ENCODE measurements at regions not wholly inside any gene's neighbourhood (a gene's known extent, or its start where the extent isn't known, plus 50 kb on each side); places are given as distances from the start of the nearest gene placed in this dataset.
"Not testable (repeated sequence)": the region's sequence is repeated elsewhere in the genome, so short reads cannot be mapped to it uniquely, and the experiment has no call there.

GRCh38 chr10:123323884-123324283 is 169.7 kb downstream of the BUB3 start:
- no peak for DNase-seq

- DNase-seq, result no peak
Measured at GRCh38 chr10:123325663-123326190, 171.5 kb downstream of the BUB3 start.

- no peak for DNase-seq
Measured at GRCh38 chr10:123326674-123327073, 172.5 kb downstream of the BUB3 start.

DNA sequence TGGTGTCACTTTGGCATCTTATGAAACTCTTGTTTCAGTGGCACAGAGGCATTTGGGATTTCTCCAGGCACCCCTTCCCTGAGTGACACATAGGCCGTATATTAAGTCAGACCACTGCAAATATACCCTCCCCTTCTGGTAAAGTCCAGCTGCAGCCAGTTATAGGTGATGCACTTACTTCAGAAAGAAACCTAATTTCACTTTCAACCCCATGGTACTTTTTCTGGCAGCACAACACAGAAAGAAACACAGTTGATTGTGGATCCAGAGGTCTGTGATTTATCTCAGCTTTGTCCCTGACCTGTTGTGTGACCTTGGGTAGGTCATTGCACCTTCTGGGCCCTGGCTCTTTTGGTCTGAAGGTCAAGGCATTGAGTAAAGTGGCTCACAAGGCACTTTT is 173.2 kb downstream of the BUB3 start:
- no peak for DNase-seq

GRCh38 chr10:123327896-123328295 is 173.7 kb downstream of the BUB3 start:
- no peak for DNase-seq

DNA sequence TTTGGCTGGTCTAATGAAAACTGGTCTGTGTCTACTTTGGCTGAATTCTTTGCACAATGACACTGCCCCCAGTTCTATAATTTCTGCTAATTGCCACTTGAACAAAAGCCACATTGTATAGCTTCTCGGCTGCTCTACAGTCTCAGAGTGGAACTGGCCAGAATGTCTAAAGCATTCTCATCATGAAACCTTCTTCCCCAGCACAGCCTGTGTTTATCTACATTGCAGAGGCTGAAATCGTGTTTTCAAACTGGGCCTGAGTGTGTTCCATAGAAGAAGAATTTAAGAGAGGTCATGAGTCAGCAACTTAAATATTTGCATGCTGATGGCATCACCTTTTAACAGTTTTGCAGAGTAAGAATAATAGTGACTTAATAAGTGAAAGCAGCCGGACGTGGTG is 177.2 kb downstream of the BUB3 start:
- DNase-seq, result no peak

DNA sequence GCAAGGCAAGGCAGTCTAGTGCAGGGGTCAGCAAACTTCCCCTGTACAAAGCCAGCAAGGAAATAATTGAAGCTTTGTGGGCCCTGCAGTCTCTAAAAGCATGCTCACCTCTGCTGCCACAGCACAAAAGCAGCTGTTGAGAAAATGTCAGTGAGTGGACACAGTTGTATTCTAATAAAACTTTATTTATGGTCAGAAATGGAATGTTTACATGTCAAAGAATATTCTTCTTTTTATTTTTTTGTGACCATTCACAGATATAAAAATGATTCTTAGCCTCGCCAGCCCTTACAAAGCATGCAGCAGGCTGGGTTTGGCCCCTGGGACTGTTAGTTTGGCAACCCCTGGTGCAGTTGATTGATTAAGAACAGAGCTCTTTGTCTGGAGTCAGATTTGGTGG is 192.4 kb downstream of the BUB3 start:
- DNase-seq, result no peak

DNA sequence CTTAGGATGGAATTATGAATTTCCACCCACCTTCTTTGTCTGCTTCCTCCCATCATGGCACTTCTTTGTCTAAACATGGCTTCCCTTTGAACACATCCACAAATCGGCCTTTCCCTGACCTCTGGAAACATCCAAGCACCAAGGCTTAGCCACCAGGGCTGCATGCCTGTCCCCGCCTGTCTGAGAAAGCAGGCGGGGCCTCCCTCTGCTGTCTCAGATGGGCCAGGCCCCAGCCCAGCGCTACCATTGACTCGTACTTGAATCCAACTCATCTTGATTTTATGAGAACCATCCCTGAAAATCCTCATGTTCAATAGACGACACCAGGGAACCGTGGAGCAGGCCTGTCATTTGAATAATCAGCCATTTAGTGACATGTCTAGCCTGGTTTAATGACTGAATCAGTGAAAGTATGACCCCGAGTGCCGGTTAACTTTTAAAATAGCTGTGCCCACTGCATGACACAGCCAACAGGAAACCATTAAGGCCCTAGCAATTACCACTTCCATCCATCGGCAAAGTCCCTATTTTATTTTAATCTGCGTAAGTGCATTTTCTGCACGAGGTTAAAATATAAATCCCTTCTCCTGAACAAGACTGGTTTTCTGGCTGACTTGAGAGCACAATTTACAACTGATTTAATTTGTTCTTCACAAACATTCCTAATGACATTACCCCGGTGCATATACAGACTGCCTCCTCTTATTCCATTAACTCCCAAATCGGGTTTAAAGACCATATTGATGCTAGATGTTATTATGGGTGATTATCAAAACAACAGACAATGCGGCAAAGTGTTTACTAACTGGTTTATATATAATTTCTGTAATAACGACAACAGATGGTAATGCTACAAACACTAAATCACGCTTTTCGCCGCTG is 194.7 kb downstream of the BUB3 start:
- no peak for DNase-seq

- DNase-seq, result no peak
Measured at GRCh38 chr10:123351715-123352114, 197.5 kb downstream of the BUB3 start.

GRCh38 chr10:123354521-123354920 is 200.3 kb downstream of the BUB3 start:
- DNase-seq, result no peak

DNA sequence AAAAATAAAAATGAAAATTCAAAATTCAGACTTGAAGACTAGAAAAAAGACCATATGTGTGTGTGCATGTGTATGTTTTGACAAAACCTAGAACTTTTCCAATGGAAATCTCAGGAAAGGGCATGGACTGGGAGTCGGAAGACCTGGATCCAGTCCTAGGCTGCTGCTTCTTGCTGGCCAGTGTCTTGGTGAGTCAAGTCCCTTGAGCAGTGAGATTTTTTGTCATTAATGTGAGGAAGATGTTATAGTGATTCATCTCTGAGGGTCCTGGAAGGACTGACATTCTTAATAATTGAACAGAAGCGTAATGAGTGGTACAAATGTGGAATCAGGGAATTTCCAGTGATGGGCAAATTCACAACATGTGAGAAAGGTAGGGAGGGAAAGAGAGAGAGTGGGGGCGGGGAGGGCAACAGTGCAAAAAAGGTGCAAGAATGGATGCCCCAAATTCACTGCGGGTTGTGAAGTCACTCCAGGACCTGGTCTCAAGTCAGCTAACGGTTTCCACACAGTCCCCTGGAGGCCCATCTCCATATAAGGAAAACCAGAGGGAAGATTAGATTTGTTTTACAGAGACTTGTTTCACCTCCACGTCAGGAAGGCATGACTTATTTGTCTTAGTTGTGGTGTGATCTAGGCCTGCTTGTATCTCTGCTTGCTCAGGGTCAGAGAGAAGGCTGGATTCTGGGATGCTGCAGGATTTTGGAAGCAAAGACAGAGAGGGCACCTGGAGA is 201.7 kb downstream of the BUB3 start:
- no peak for DNase-seq

DNA sequence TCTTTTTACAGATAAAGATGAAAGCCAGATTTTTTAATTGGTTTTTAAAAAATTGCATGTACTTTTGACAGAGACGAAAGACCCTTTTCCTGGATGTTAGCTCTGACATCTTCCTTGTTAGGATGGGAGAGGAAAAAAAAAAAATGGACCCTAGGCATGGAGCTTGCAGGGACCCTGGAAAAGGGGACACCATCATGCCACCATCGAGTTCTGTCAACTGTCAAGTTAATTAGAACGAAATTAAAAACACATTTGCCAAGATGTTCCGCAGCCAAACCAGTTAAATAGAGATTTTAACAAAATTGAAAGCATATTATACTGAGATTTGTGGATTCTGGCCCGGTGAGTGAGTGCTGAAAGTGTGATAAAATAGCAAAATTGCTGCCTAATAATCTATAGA is 202.6 kb downstream of the BUB3 start:
- DNase-seq, result no peak

DNA sequence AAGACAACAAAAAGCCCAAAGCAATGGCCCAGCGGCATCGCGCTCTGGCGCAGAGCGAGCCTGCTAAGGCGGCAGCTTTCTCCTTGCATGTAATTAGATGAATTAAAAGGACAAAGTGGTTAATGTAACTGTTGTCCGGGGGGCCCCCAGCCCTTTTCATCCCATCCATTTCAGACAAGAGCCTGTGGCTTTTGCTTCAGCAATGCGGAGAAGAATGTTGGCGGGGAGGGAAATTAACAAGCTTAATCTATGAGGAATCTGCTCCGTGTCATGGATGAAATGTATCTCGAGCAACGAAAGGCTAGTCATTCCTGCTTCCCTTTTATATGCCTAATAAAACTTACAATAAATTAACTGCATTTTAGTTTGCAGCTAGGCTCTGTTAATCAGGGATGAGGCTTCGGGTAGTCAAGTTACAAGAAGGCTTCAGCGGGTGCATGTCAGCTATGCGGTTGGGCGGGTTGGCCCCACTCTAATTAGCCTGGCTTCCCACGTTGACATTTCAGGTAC is 203.3 kb downstream of the BUB3 start:
- DNase-seq, result no peak

- DNase-seq, result no peak
Measured at GRCh38 chr10:123359539-123359938, 205.3 kb downstream of the BUB3 start.

DNA sequence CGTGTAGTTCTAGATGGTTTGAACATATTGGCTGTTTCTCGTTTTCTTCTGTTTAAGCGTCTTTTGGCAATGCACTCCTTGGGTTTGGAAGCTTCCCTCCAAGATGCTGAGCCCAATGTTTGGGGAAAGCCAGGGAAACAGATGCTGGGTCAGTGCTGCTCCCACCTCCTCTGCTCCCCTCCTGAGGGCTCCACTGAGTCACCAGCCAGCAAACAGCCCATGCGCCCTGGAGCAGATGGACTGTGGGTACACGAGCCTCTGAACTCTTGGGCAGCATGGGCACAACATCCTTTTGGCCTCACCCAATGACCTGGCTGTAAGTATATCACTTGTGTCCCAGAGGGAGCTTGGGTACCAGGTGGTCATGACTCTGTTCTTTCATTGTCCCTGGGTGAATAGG is 207.6 kb downstream of the BUB3 start:
- DNase-seq, result no peak

DNA sequence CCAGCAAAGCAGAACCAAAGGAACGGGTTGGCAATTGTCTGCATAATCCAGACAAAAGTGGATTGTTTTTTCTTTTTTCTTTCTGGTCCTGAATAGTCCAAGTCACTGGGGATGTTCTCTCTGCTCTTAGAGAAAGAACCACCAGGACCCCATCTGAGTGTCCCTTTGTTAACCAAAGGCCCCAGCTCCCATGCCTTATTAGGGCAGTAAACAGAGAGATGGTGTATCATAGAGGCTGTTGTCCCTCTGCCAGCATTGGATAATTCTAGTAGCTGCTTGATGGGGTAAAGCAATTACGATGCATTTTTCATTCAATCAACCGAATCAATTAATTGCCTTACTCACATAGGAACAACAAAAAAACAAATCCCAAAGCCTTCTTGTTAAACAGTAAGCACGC is 213.0 kb downstream of the BUB3 start:
- no peak for DNase-seq

DNA sequence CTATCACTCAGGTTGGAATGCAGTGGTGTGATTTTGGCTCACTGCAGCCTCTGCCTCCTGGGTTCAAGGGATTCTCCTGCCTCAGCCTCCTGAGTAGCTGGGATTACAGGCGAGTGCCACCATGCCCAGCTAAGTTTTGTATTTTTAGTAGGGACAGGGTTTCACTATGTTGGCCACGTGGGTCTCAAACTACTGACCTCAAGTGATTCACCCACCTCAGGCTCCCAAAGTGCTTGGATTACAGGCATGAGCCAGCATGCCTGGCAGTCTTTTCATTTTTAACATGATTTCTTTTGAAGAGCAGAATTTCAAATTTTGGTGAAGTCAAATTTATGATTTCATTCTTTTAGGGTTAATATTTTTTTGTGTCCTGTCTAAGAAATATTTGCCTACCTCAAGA is 217.4 kb downstream of the BUB3 start:
- DNase-seq, result not testable (repeated sequence)

- no peak for DNase-seq
Measured at GRCh38 chr10:123373591-123373990, 219.4 kb downstream of the BUB3 start.

DNA sequence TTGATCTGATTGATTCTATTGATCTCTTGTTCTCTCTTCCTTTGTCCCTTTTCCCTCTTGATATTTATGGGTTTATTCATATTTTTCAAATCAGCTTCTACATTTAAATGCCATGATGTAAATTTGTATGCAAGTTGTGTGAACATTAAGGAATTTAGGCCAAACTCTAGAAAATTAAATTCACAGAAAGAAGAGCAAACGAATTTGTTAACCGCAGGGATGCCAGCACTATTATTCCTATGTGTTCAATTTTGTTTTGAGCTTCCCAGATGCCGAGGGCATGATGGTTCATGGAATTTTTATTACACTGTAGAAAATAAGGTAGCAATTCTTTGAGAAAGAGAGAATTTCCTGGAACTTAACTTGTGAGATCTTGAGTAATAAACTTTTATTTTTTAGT is 220.9 kb downstream of the BUB3 start:
- DNase-seq, result no peak

GRCh38 chr10:123375738-123376137 is 221.5 kb downstream of the BUB3 start:
- DNase-seq, result no peak

DNA sequence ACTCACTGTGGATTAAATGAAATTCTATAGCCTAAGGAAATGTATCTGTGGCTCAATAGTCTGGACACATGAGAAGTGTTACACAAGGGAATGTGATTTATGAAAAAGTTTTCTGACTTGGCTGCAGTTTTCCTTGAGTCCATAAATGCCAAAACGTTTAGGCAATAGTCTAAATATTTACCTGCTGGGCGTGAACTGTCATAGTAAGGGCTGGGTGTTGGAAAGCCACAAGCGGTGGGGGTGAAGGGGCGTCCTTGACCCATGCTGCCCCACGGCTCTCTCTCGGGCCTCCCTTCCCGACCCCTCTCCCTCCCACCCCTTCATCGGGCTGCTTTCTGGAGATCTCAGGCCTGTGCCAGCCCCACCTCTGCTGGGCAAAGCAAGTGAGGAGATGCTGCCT is 223.7 kb downstream of the BUB3 start:
- no peak for DNase-seq

DNA sequence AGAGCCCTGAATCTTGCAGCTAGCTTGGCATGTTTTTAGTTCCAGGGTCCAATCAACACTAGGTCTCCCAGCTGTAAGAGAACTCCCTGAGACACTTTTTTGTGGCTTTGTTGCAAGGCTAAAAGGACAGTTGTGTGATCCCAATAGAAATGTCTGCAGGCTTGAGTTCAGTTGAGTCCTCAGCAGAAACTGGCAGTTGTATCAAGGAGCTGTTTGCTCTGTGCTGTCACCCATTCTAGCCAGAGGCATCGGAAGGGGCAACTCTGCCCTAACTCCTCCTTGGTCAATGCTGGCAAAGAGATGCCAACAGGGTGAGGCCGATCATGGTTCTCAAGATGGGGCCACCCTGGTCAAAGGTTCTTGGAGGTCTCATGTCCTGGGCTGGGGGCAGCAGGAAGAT is 224.1 kb downstream of the BUB3 start:
- no peak for DNase-seq

DNA sequence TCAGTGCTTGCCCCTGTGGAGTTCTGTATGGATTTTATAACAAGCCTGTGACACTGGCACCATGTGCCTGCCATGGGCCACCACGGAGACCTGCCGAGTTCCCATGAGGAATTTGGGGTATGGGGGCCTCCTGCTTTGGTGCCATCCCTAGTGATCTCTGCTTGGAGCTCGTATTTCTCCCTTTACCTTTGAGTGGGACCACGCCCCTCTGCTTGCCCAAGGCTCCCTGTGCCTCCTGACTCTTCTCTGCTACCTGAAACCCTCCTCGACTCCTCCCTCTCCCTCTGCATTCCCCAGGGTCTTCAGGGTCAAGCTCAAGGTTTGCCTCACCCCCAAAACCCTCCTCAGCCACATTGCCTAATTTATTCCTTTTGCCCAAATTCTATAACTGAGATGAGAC is 225.0 kb downstream of the BUB3 start:
- DNase-seq, result no peak

GRCh38 chr10:123380491-123381085 is 226.4 kb downstream of the BUB3 start:
- DNase-seq, result no peak
